ENCODE measurements at regions not wholly inside any gene's neighbourhood (a gene's known extent, or its start where the extent isn't known, plus 50 kb on each side); places are given as distances from the start of the nearest gene placed in this dataset.

- Mint-ChIP-seq H3K9me3 (ENCODE audit: low read depth, unreplicated experiment) (no peaks in the 10 kb centered on the region), H3K4me3 (ENCODE audit: low read depth, unreplicated experiment) (no peak overlapping the region), H3K4me1 (ENCODE audit: low read depth, unreplicated experiment) (no peaks in the 10 kb centered on the region), H3K27me3 (ENCODE audit: unreplicated experiment) (no peaks in the 10 kb centered on the region), H3K36me3 (ENCODE audit: insufficient read depth, unreplicated experiment) (no peaks in the 10 kb centered on the region), H3K27ac (ENCODE audit: unreplicated experiment) (no peak overlapping the region)
- CTCF ChIA-PET: no interaction called here
- no peak for DNase-seq
- TF ChIP-seq CTCF (IDR thresholded peaks at IDR 0.05; ENCODE audit: unreplicated experiment): no peak
- no TSS peak for BruUV-seq (replicated peaks)
- intact Hi-C loops (cut with micrococcal nuclease; ENCODE audit: unreplicated experiment): no loop called here
Measured at GRCh38 chr6:145546265-145546664, 189.1 kb downstream of the EPM2A start.

- H3K4me1 Mint-ChIP-seq (ENCODE audit: low read depth, unreplicated experiment): no peaks in the 10 kb centered on the region
- CTCF ChIA-PET: no interaction called here
- TF ChIP-seq CTCF (IDR thresholded peaks at IDR 0.05; ENCODE audit: unreplicated experiment): no peak
- BruUV-seq (replicated peaks): no TSS peak
- intact Hi-C loops (cut with micrococcal nuclease; ENCODE audit: unreplicated experiment): no loop called here
- no peaks in the 10 kb centered on the region for H3K36me3 Mint-ChIP-seq (ENCODE audit: insufficient read depth, unreplicated experiment)
- no peaks in the 10 kb centered on the region for H3K9me3 Mint-ChIP-seq (ENCODE audit: low read depth, unreplicated experiment)
- no peak overlapping the region for H3K27ac Mint-ChIP-seq (ENCODE audit: unreplicated experiment)
- no peaks in the 10 kb centered on the region for H3K27me3 Mint-ChIP-seq (ENCODE audit: unreplicated experiment)
- DNase-seq: no peak
- H3K4me3 Mint-ChIP-seq (ENCODE audit: low read depth, unreplicated experiment): no peak overlapping the region
Measured at GRCh38 chr6:145547594-145548335, 187.6 kb downstream of the EPM2A start.

GRCh38 chr6:145548933-145549648, 186.2 kb downstream of the EPM2A start:
- BruUV-seq (replicated peaks): no TSS peak
- no peaks in the 10 kb centered on the region for H3K9me3 Mint-ChIP-seq (ENCODE audit: low read depth, unreplicated experiment)
- H3K4me3 Mint-ChIP-seq (ENCODE audit: low read depth, unreplicated experiment): no peak overlapping the region
- CTCF ChIA-PET: no interaction called here
- intact Hi-C loops (cut with micrococcal nuclease; ENCODE audit: unreplicated experiment): no loop called here
- no peak for TF ChIP-seq CTCF (IDR thresholded peaks at IDR 0.05; ENCODE audit: unreplicated experiment)
- no peak overlapping the region for H3K27ac Mint-ChIP-seq (ENCODE audit: unreplicated experiment)
- H3K36me3 Mint-ChIP-seq (ENCODE audit: insufficient read depth, unreplicated experiment): no peaks in the 10 kb centered on the region
- H3K4me1 Mint-ChIP-seq (ENCODE audit: low read depth, unreplicated experiment): no peaks in the 10 kb centered on the region
- no peaks in the 10 kb centered on the region for H3K27me3 Mint-ChIP-seq (ENCODE audit: unreplicated experiment)
- no peak for DNase-seq

- BruUV-seq (replicated peaks): no TSS peak
- no peak for DNase-seq
- no peaks in the 10 kb centered on the region for H3K4me1 Mint-ChIP-seq (ENCODE audit: low read depth, unreplicated experiment)
- TF ChIP-seq CTCF (IDR thresholded peaks at IDR 0.05; ENCODE audit: unreplicated experiment): no peak
- no peak overlapping the region for H3K27ac Mint-ChIP-seq (ENCODE audit: unreplicated experiment)
- no peaks in the 10 kb centered on the region for H3K9me3 Mint-ChIP-seq (ENCODE audit: low read depth, unreplicated experiment)
- intact Hi-C loops (cut with micrococcal nuclease; ENCODE audit: unreplicated experiment): no loop called here
- H3K27me3 Mint-ChIP-seq (ENCODE audit: unreplicated experiment): no peaks in the 10 kb centered on the region
- CTCF ChIA-PET: no interaction called here
- no peak overlapping the region for H3K4me3 Mint-ChIP-seq (ENCODE audit: low read depth, unreplicated experiment)
- H3K36me3 Mint-ChIP-seq (ENCODE audit: insufficient read depth, unreplicated experiment): no peaks in the 10 kb centered on the region
Measured at GRCh38 chr6:145551164-145551563, 184.2 kb downstream of the EPM2A start.
